ENCODE measurements at regions not wholly inside any gene's neighbourhood (a gene's known extent, or its start where the extent isn't known, plus 50 kb on each side); places are given as distances from the start of the nearest gene placed in this dataset.

DNA sequence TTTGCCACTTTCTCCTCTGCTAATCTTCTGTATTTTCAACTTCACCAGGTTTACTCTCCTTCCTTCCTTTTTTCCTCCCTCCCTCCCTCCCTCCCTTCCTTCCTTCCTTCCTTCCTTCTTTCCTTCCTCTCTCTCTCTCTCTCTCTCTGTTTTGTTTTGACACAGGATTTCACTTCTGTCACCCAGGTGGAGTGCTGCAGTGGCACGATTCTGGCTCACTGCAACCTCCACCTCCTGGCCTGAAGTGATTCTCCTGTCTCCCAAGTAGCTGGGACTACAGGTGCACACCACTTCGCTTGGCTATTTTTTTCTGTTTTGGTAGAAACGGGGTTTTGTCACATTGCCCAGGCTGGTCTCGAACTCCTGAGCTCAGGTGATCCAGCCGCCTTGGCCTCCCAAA lies 181.2 kb upstream of the BTG1 start:
- Histone ChIP-seq H3K27me3 (replicated peaks; ENCODE audit: insufficient read depth) (no peaks in the 10 kb centered on the region), H3K27ac (no peak overlapping the region), H3K9me3 (no peaks in the 10 kb centered on the region), H3K4me1 (replicated peaks) (no peaks in the 10 kb centered on the region), H3K4me3 (no peak overlapping the region), H3K36me3 (no peaks in the 10 kb centered on the region)
- no peak for TF ChIP-seq POLR2A (IDR thresholded peaks at IDR 0.05)
- TF ChIP-seq, protein P1, sequence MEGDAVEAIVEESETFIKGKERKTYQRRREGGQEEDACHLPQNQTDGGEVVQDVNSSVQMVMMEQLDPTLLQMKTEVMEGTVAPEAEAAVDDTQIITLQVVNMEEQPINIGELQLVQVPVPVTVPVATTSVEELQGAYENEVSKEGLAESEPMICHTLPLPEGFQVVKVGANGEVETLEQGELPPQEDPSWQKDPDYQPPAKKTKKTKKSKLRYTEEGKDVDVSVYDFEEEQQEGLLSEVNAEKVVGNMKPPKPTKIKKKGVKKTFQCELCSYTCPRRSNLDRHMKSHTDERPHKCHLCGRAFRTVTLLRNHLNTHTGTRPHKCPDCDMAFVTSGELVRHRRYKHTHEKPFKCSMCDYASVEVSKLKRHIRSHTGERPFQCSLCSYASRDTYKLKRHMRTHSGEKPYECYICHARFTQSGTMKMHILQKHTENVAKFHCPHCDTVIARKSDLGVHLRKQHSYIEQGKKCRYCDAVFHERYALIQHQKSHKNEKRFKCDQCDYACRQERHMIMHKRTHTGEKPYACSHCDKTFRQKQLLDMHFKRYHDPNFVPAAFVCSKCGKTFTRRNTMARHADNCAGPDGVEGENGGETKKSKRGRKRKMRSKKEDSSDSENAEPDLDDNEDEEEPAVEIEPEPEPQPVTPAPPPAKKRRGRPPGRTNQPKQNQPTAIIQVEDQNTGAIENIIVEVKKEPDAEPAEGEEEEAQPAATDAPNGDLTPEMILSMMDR (IDR thresholded peaks at IDR 0.05): no peak
- no peak for TF ChIP-seq POLR2AphosphoS5 (IDR thresholded peaks at IDR 0.05)
- no peak for DNase-seq (ENCODE audit: low spot score)
- 93% methylated on average over 5 of the region's 5 CpGs for WGBS
- intact Hi-C loops (cut with DNase I): no loop called here

DNA sequence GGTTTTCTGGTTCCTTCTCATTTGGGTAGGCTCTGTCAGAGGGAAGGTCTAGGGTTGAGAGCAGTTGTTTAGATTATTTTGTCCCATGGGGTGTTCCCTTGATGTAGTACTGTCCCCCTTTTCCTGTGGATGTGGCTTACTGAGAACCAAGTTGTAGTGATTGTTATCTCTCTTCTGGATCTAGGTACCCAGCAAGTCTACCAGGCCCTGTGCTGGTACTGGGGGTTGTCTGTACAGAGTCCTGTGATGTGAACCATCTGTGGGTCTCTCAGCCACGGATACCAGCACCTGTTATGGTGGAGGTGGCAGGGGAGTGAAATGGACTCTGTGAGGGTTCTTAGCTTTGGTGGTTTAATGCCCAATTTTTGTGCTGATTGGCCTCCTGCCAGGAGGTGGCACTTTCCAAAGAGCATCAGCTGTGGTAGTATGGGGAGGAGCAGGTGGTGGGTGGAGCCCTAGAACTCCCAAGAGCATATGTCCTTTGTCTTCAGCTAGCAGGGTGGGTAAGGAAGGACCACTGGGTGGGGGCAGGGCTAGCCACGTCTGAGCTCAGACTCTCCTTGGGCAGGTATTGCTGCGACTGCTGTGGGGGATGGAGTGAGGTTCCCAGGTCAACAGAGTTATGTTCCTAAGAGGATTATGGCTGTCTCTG lies 179.3 kb upstream of the BTG1 start:
- Histone ChIP-seq H3K4me3 (no peak overlapping the region), H3K9me3 (no peaks in the 10 kb centered on the region), H3K4me1 (replicated peaks) (no peaks in the 10 kb centered on the region), H3K27me3 (replicated peaks; ENCODE audit: insufficient read depth) (no peaks in the 10 kb centered on the region), H3K36me3 (no peaks in the 10 kb centered on the region), H3K27ac (no peak overlapping the region)
- intact Hi-C loops (cut with DNase I): no loop called here
- no peak for DNase-seq (ENCODE audit: low spot score)
- 91% methylated on average over 3 of the region's 3 CpGs for WGBS
- TF ChIP-seq POLR2A (IDR thresholded peaks at IDR 0.05) (no peak), POLR2AphosphoS5 (IDR thresholded peaks at IDR 0.05) (no peak)

DNA sequence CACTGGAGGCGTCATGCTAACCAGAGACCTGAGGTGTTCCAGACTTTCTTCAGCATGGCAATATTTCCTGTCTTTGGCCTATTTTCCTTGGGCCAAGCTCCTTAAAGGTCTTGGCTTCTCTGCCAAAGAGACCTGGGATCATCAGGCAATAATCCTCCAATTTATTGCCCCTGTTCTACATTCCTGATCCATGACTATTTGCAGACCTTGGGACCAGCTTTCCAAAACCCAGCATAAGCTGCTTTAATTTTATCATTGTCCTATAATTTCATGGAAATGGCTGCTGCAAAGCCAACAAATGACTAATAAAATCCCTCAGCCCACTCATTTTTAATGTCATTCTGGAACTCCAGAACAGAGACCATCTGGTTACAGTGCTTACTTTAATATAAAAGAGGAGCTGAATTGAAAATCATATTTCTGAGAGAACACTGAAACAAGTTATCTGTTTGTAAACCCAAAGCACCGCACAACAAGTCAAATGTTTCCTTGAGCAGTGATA lies 166.9 kb upstream of the BTG1 start:
- no peaks in the 10 kb centered on the region for H3K36me3 ChIP-seq
- 77% methylated on average over 2 of the region's 2 CpGs for WGBS

DNA sequence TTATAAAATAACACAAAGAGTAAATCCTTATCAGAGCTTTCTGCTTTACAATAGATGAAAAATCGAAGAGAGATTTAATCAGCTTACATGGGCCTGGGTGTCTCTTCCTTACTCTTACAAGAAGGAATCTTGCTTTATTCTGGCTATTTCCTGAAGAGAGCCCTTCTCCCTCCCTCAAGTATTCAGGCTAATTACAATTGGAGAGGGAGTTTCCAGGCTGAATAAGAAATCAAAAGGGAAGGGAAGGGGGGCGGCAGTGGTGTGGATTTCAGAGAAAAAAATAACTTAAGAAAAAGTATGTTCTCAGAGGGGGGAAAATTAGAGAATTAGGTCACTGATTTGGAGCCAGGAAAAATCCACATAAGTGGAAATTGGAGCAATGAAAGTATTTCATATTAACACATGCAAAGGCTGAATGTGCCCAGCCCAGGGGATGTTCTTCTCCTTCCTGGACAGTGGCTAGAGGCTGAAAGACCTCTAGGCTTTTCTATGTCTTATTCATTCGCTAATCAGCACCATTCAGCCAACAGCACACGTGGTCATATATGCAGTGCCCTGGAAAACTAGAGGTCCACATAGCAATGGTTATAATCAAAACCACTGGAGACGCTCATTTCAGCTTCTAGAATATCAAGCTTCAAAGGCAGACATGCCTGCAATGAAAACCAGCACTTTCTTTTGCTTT lies 158.9 kb upstream of the BTG1 start:
- Histone ChIP-seq H3K9me3 (no peaks in the 10 kb centered on the region), H3K4me1 (replicated peaks) (no peaks in the 10 kb centered on the region), H3K27me3 (replicated peaks; ENCODE audit: insufficient read depth) (no peaks in the 10 kb centered on the region), H3K4me3 (no peak overlapping the region), H3K27ac (no peak overlapping the region), H3K36me3 (no peaks in the 10 kb centered on the region)
- DNase-seq (ENCODE audit: low spot score): no peak
- WGBS: 53% methylated on average over 5 of the region's 5 CpGs
- no peak for TF ChIP-seq POLR2AphosphoS5 (IDR thresholded peaks at IDR 0.05)
- TF ChIP-seq POLR2A (IDR thresholded peaks at IDR 0.05): no peak
- TF ChIP-seq, protein P1 (IDR thresholded peaks at IDR 0.05): no peak
- intact Hi-C loops (cut with DNase I): no loop called here

More for the DNA sequence above, 166.9 kb upstream of the BTG1 start:
- TF ChIP-seq, protein P1 (IDR thresholded peaks at IDR 0.05): no peak
- TF ChIP-seq POLR2AphosphoS5 (IDR thresholded peaks at IDR 0.05): no peak
- TF ChIP-seq POLR2A (IDR thresholded peaks at IDR 0.05): no peak
- no peak for DNase-seq (ENCODE audit: low spot score)
- H3K4me3 ChIP-seq: no peak overlapping the region
- no peaks in the 10 kb centered on the region for H3K27me3 ChIP-seq (replicated peaks; ENCODE audit: insufficient read depth)
- H3K4me1 ChIP-seq (replicated peaks): no peaks in the 10 kb centered on the region
- H3K9me3 ChIP-seq: no peaks in the 10 kb centered on the region
- intact Hi-C loops (cut with DNase I): no loop called here
- no peak overlapping the region for H3K27ac ChIP-seq

DNA sequence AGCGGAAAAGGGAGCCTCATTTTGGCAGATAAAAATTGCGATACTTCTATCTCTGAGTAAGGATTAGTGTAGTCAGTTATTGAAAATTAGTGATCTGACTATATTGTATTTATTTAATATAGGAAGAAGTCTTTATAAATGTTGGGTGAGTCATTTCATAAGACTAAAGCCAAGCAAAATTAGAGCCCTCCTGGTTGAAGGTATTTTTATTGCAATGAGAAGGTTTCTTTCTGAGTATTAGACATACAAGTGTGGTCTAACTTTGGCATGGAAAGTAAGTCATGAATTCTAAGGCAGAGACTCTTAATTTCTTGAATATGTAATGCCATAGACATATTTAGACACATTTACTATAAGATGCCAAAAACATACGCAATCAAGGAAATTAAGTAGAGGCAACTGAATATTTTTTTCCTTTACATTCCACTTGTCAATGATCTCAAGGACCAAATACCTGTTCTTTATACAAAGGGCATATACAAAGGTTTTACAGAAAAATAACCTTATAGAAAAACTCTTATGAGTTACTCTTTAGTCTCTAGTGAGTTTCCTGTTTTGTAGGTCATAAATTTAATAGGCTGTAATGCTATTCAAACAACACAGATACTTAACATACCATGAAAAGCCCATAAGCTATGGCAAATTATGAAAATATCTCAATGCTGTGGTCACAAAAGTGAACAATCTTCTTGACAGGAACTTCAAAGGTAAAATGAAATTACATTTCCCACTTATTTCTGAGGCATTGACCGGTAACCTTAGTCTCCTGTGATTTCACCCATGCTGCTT lies 156.6 kb upstream of the BTG1 start:
- 92% methylated on average over 4 of the region's 4 CpGs for WGBS
- Histone ChIP-seq H3K36me3 (no peaks in the 10 kb centered on the region), H3K4me1 (replicated peaks) (no peaks in the 10 kb centered on the region), H3K27me3 (replicated peaks; ENCODE audit: insufficient read depth) (no peaks in the 10 kb centered on the region), H3K27ac (no peak overlapping the region), H3K9me3 (no peaks in the 10 kb centered on the region), H3K4me3 (no peak overlapping the region)
- intact Hi-C loops (cut with DNase I): no loop called here
- TF ChIP-seq, protein P1 (IDR thresholded peaks at IDR 0.05): no peak
- TF ChIP-seq POLR2AphosphoS5 (IDR thresholded peaks at IDR 0.05) (no peak), POLR2A (IDR thresholded peaks at IDR 0.05) (no peak)
- no peak for DNase-seq (ENCODE audit: low spot score)
